Bronchial epithelial cell (primary cell): ENCODE measurements at regions not wholly inside any gene's neighbourhood (a gene's known extent, or its start where the extent isn't known, plus 50 kb on each side); places are given as distances from the start of the nearest gene placed in this dataset.
A peak's percentile ranks its signal among the peaks of the same experiment; 100 is the strongest.

ENCODE experiments used
- DNase-seq: peaks from one replicate; pipeline ENCODE4 v3.0.0-alpha.2; 2010; ENCODE audit warnings: low read depth
- FAIRE-seq: peaks from 2 replicates; lab custom pipeline; 2011; peaks lifted over from hg19 to GRCh38; lab: Jason Lieb, UNC
- H3K27me3 ChIP-seq: 2 replicates; pipeline ENCODE4 v1.5.1; 2011; ENCODE audit warnings: low read length; ENCODE audit not compliant: control insufficient read depth, insufficient read depth
- H3K36me3 ChIP-seq: 2 replicates; pipeline ENCODE4 v1.5.1; 2011; ENCODE audit warnings: low read length; ENCODE audit not compliant: control insufficient read depth, insufficient read depth
- H3K4me3 ChIP-seq: 2 replicates; pipeline ENCODE4 v1.5.1; 2011; ENCODE audit warnings: mild to moderate bottlenecking, low read depth, low read length, control low read depth
- TF ChIP-seq, protein P1 (sequence below): IDR thresholded peaks from 2 replicates; pipeline ENCODE4 v1.5.1; 2011; ENCODE audit warnings: mild to moderate bottlenecking, moderate library complexity, low read length, control low read depth, inconsistent platforms; ENCODE audit not compliant: insufficient read depth, severe bottlenecking

DNA sequence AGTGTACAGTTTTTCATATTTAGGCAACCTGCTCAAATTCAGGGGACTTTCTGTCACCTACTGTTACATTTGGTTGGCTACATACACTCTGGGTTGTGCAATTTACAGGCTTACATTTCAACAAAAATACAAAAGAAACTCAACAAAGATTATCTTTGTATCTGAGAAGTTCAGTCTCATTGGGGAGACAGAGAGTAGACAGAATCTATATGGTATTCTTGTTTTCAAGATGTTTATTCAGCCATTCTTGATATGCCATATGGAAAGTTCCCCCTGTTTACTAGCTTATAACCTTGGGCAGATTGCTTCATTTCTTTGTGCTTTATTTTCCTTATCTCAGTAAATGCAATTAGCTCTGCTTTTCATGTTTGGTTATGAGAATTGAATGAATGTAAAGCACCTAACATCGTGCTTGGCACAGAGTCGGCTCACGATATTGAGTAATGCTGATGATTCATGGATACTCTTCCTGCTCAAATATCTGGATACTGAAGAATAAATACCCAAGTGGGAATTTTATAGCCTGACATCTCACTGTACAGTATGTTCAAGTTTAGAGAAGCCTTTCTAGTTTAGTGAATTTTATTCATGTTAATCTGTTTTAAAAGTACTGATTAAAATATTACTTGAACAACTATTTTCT lies 96.5 kb upstream of the PACRGL start:
- H3K27me3 ChIP-seq, result no peaks in the 10 kb centered on the region

DNA sequence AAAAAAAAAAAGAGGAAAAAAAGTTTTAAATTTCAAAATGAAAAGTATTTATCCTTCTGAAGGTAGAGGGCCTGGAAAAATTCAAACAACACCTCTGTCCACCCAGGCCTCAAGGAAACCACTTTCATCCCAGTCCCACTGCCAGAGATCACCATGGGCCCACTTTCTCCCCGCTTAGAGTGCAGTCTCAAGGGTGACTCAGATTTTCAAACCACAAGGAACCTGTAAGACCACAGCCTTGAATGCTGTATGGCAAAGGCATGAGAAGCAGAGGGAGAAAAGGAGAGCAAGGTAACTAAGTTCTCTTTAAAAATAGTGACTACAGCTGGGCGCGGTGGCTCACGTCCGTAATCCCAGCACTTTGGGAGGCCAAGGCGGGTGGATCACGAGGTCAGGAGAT lies 87.9 kb upstream of the PACRGL start:
- H3K4me3 ChIP-seq, result no peak overlapping the region
- FAIRE-seq (no peak), DNase-seq (peak; percentile 38)
- H3K36me3 ChIP-seq, result no peaks in the 10 kb centered on the region
- TF ChIP-seq, protein P1, sequence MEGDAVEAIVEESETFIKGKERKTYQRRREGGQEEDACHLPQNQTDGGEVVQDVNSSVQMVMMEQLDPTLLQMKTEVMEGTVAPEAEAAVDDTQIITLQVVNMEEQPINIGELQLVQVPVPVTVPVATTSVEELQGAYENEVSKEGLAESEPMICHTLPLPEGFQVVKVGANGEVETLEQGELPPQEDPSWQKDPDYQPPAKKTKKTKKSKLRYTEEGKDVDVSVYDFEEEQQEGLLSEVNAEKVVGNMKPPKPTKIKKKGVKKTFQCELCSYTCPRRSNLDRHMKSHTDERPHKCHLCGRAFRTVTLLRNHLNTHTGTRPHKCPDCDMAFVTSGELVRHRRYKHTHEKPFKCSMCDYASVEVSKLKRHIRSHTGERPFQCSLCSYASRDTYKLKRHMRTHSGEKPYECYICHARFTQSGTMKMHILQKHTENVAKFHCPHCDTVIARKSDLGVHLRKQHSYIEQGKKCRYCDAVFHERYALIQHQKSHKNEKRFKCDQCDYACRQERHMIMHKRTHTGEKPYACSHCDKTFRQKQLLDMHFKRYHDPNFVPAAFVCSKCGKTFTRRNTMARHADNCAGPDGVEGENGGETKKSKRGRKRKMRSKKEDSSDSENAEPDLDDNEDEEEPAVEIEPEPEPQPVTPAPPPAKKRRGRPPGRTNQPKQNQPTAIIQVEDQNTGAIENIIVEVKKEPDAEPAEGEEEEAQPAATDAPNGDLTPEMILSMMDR, result no peak
- H3K27me3 ChIP-seq, result no peaks in the 10 kb centered on the region

More for the DNA sequence above, 96.5 kb upstream of the PACRGL start:
- no peak overlapping the region for H3K4me3 ChIP-seq
- TF ChIP-seq, protein P1, result no peak
- DNase-seq, result peak; percentile 92
- H3K36me3 ChIP-seq, result no peaks in the 10 kb centered on the region
- no peak for FAIRE-seq

DNA sequence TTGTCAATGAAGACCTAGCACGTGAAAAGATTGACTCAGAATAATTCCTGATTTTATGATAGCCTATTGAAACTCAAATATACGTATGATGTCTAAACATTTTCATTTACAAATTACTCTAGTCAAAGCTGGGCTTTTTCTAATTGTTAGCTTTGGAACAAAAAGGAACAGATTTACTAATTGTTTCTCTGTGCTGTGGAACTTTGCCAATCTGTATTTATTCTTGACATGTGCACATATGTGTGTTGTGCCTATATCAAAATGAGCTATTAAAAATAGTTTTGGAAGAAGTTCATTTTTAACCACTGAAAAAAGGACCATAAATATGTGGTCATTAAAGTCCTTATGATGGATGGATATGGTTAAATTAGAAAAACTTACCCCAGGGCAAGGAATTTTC lies 85.4 kb upstream of the PACRGL start:
- no peak for FAIRE-seq
- DNase-seq, result no peak
- TF ChIP-seq, protein P1, result no peak

DNA sequence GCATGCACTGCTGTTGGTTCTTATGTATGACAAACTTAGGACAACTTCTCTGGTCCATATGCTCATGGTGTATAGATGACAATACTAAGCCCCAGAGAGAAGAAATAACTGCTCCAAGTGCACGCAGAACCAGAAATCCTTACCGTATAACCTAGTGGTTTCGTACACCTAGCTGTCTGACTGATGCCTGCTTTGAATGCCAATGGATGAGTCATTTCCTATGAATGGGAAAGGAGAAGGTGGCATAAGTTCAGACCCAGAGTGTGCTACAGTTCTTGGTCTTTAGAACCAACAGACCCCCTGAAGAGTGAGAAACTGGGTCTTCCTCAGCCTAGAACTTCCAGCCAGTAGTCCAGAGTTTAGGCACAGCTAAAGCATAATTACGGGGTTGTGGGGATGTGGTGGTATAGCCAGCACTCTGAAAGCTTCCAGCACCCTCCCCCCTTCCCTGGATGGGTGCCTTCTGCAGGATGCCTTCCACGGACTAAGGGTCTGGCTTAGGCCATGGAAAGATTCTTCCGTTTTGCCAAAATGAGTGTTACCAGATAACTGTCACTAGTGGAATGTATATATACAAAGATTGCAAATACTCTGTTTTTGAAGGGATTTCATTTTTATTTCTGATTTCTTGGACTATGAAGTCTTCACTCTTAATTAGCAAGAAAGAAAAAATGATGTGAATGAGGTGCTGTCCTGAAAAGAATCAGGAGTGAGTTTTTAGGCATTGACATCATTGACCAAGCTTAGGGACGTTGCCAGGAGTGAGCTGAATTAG lies 84.6 kb upstream of the PACRGL start:
- Histone ChIP-seq H3K4me3 (no peak overlapping the region), H3K27me3 (no peaks in the 10 kb centered on the region), H3K36me3 (no peaks in the 10 kb centered on the region)
- FAIRE-seq, result no peak
- DNase-seq, result peak; percentile 85
- TF ChIP-seq, protein P1, result no peak

More for the DNA sequence above, 85.4 kb upstream of the PACRGL start:
- Histone ChIP-seq H3K27me3 (no peaks in the 10 kb centered on the region), H3K36me3 (no peaks in the 10 kb centered on the region), H3K4me3 (no peak overlapping the region)

DNA sequence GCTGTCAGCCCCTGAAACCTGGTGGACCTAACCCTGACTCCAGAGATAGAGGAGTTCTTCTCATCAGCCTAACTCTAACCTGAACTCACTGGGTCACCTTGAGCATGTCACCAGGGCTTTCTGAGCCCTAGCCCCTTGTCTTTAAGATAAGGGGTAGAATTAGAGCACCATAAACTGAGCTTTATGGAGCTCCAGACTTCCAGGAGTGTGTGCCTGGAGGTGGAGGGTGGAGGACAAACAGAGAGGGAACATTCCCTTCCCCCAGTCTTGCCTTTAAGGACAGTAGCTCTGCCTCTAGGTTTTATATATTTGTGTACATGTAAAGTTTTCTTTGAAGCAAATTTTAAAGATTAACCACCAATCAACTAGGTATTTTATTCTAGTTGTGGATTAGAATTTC lies 83.9 kb upstream of the PACRGL start:
- no peaks in the 10 kb centered on the region for H3K36me3 ChIP-seq
- no peak for FAIRE-seq
- no peaks in the 10 kb centered on the region for H3K27me3 ChIP-seq
- TF ChIP-seq, protein P1, result no peak
- H3K4me3 ChIP-seq, result no peak overlapping the region
- DNase-seq, result no peak
